ENCODE measurements at regions not wholly inside any gene's neighbourhood (a gene's known extent, or its start where the extent isn't known, plus 50 kb on each side); places are given as distances from the start of the nearest gene placed in this dataset.

DNA sequence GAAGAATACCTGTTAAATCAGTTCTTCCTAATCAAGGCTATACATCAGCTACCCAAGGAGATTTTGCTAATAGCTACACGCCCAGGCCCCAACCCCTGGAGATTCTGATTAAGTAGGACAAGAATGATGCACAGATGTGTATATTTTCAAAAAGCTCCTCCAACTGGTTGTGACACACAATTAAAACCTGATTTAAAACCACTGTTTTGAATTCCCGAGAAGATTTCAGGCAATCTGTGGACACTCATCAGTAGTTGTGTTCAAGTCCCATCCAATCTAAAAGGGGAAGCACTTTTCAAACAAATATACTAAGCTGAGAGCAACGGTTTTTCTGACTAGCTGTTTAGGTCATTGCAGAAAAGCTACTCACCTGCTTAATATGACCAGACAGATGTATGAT, 118.9 kb upstream of the NHSL1 start:
- Mint-ChIP-seq H3K36me3 (ENCODE audit: low read depth, unreplicated experiment) (peaks cover 5% of the 10 kb centered on the region), H3K9me3 (ENCODE audit: unreplicated experiment) (no peaks in the 10 kb centered on the region), H3K4me3 (ENCODE audit: unreplicated experiment) (no peak overlapping the region), H3K4me1 (ENCODE audit: low read depth, unreplicated experiment) (no peaks in the 10 kb centered on the region), H3K27me3 (ENCODE audit: low read depth, unreplicated experiment) (no peaks in the 10 kb centered on the region), H3K27ac (ENCODE audit: unreplicated experiment) (no peak overlapping the region)
- H2AFZ ChIP-seq (ENCODE audit: low read depth, low read length), result no peak overlapping the region
- no peak overlapping the region for H3K4me3 ChIP-seq (ENCODE audit: insufficient read depth, low read depth, low read length)
- peaks cover 5% of the 10 kb centered on the region for H4K20me1 ChIP-seq (ENCODE audit: insufficient read depth, low read length)
- no peaks in the 10 kb centered on the region for H3K4me1 ChIP-seq (ENCODE audit: insufficient read depth, low read length)
- no peak for FAIRE-seq
- no peak overlapping the region for H3K9ac ChIP-seq (ENCODE audit: low read length)
- peaks cover 6% of the 10 kb centered on the region for H3K79me2 ChIP-seq (ENCODE audit: insufficient read depth, low read length)
- no peaks in the 10 kb centered on the region for H3K36me3 ChIP-seq (ENCODE audit: insufficient read depth, low read length)
- no peak overlapping the region for H3K4me2 ChIP-seq (ENCODE audit: low read length)
- TF ChIP-seq, protein P1, sequence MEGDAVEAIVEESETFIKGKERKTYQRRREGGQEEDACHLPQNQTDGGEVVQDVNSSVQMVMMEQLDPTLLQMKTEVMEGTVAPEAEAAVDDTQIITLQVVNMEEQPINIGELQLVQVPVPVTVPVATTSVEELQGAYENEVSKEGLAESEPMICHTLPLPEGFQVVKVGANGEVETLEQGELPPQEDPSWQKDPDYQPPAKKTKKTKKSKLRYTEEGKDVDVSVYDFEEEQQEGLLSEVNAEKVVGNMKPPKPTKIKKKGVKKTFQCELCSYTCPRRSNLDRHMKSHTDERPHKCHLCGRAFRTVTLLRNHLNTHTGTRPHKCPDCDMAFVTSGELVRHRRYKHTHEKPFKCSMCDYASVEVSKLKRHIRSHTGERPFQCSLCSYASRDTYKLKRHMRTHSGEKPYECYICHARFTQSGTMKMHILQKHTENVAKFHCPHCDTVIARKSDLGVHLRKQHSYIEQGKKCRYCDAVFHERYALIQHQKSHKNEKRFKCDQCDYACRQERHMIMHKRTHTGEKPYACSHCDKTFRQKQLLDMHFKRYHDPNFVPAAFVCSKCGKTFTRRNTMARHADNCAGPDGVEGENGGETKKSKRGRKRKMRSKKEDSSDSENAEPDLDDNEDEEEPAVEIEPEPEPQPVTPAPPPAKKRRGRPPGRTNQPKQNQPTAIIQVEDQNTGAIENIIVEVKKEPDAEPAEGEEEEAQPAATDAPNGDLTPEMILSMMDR (IDR thresholded peaks at IDR 0.05; ENCODE audit: insufficient read depth, low read depth, low read length), result no peak
- TF ChIP-seq EZH2 (IDR thresholded peaks at IDR 0.05; ENCODE audit: insufficient read depth, low read length), result no peak
- H3K27ac ChIP-seq (ENCODE audit: low read depth, low read length), result no peak overlapping the region
- H3K27me3 ChIP-seq (ENCODE audit: insufficient read depth, low read length), result no peaks in the 10 kb centered on the region
- DNase-seq (ENCODE audit: low read depth), result no peak
- H3K9me3 ChIP-seq (ENCODE audit: insufficient read depth, low read depth, low read length), result no peaks in the 10 kb centered on the region

DNA sequence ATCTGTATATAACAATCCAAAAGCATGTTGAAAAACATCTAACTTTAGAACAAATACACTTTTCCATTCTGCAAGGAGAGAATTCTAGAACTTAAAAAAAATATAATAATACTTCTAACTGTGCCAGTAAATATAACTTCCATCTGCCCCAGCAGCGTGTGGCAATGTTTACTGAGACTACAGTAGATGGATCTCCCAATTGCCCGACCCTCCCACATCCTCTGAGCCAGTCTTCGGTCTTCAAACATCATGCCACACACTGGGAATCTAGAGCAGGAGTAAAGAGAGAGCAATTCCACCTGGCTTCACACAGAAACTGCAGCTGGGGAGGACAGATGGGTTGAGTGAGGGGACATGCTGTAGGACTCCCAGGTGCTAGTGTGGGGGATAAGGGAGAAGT, 121.3 kb upstream of the NHSL1 start:
- no peak overlapping the region for H3K9ac ChIP-seq (ENCODE audit: low read length)
- TF ChIP-seq, protein P1 (IDR thresholded peaks at IDR 0.05; ENCODE audit: insufficient read depth, low read depth, low read length), result no peak
- no peak for TF ChIP-seq EZH2 (IDR thresholded peaks at IDR 0.05; ENCODE audit: insufficient read depth, low read length)
- no peaks in the 10 kb centered on the region for H3K27me3 Mint-ChIP-seq (ENCODE audit: low read depth, unreplicated experiment)
- H4K20me1 ChIP-seq (ENCODE audit: insufficient read depth, low read length), result peaks cover 3% of the 10 kb centered on the region
- H3K27ac ChIP-seq (ENCODE audit: low read depth, low read length), result no peak overlapping the region
- H3K4me2 ChIP-seq (ENCODE audit: low read length), result no peak overlapping the region
- H3K27me3 ChIP-seq (ENCODE audit: insufficient read depth, low read length), result no peaks in the 10 kb centered on the region
- peaks cover 2% of the 10 kb centered on the region for H3K79me2 ChIP-seq (ENCODE audit: insufficient read depth, low read length)
- no peaks in the 10 kb centered on the region for H3K9me3 ChIP-seq (ENCODE audit: insufficient read depth, low read depth, low read length)
- H3K36me3 Mint-ChIP-seq (ENCODE audit: low read depth, unreplicated experiment), result no peaks in the 10 kb centered on the region
- no peaks in the 10 kb centered on the region for H3K4me1 ChIP-seq (ENCODE audit: insufficient read depth, low read length)
- no peaks in the 10 kb centered on the region for H3K36me3 ChIP-seq (ENCODE audit: insufficient read depth, low read length)
- H3K27ac Mint-ChIP-seq (ENCODE audit: unreplicated experiment), result peak overlapping the region; percentile 64
- H2AFZ ChIP-seq (ENCODE audit: low read depth, low read length), result no peak overlapping the region
- H3K4me3 Mint-ChIP-seq (ENCODE audit: unreplicated experiment), result no peak overlapping the region
- DNase-seq (ENCODE audit: low read depth), result no peak
- no peak for FAIRE-seq
- no peaks in the 10 kb centered on the region for H3K4me1 Mint-ChIP-seq (ENCODE audit: low read depth, unreplicated experiment)
- no peak overlapping the region for H3K4me3 ChIP-seq (ENCODE audit: insufficient read depth, low read depth, low read length)
- no peaks in the 10 kb centered on the region for H3K9me3 Mint-ChIP-seq (ENCODE audit: unreplicated experiment)

DNA sequence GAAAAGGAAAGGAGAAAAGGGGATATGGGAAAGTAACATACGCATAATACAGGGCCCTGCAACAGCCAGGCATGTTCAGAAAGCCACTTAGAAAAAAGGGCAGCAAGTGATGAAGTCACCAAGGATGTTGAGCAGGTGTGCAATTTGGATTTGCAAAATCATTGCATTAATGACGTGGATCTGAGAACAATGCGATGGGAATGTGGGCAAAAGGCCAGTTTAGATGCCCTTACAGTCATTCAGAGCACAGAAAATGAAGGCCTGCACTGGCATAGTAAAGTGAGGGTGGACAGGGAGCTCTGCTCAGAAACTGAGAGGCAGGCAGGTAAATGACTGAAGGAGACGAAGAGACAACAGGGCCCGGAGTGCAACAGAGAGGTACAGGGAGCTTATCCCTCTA, 123.7 kb upstream of the NHSL1 start:
- Histone ChIP-seq H3K79me2 (ENCODE audit: insufficient read depth, low read length) (no peaks in the 10 kb centered on the region), H3K27ac (ENCODE audit: low read depth, low read length) (no peak overlapping the region), H3K9ac (ENCODE audit: low read length) (no peak overlapping the region), H3K36me3 (ENCODE audit: insufficient read depth, low read length) (no peaks in the 10 kb centered on the region), H2AFZ (ENCODE audit: low read depth, low read length) (no peak overlapping the region), H3K4me2 (ENCODE audit: low read length) (no peak overlapping the region), H4K20me1 (ENCODE audit: insufficient read depth, low read length) (peaks cover 3% of the 10 kb centered on the region), H3K4me3 (ENCODE audit: insufficient read depth, low read depth, low read length) (no peak overlapping the region), H3K27me3 (ENCODE audit: insufficient read depth, low read length) (no peaks in the 10 kb centered on the region), H3K4me1 (ENCODE audit: insufficient read depth, low read length) (no peaks in the 10 kb centered on the region), H3K9me3 (ENCODE audit: insufficient read depth, low read depth, low read length) (no peaks in the 10 kb centered on the region)
- H3K27ac Mint-ChIP-seq (ENCODE audit: unreplicated experiment), result no peak overlapping the region
- TF ChIP-seq EZH2 (IDR thresholded peaks at IDR 0.05; ENCODE audit: insufficient read depth, low read length), result no peak
- TF ChIP-seq, protein P1 (IDR thresholded peaks at IDR 0.05; ENCODE audit: insufficient read depth, low read depth, low read length), result no peak
- H3K36me3 Mint-ChIP-seq (ENCODE audit: low read depth, unreplicated experiment), result no peaks in the 10 kb centered on the region
- H3K4me3 Mint-ChIP-seq (ENCODE audit: unreplicated experiment), result no peak overlapping the region
- no peaks in the 10 kb centered on the region for H3K4me1 Mint-ChIP-seq (ENCODE audit: low read depth, unreplicated experiment)
- peak; percentile 25 for DNase-seq (ENCODE audit: low read depth)
- H3K9me3 Mint-ChIP-seq (ENCODE audit: unreplicated experiment), result no peaks in the 10 kb centered on the region
- FAIRE-seq, result no peak
- H3K27me3 Mint-ChIP-seq (ENCODE audit: low read depth, unreplicated experiment), result no peaks in the 10 kb centered on the region
